HCT116 (cell line): ENCODE measurements at regions not wholly inside any gene's neighbourhood (a gene's known extent, or its start where the extent isn't known, plus 50 kb on each side); places are given as distances from the start of the nearest gene placed in this dataset.

ENCODE experiments used
- CTCF ChIP-seq, 3 experiments: fragments of 200-600 bp in 1 of 3; sonication (generic) in 1 of 3; IDR thresholded peaks in 2 of 3; conservative IDR thresholded peaks in 1 of 3; 2 replicates each; pipeline ENCODE4 v1.5.1; 2012 to 2017; ENCODE audit warnings: low read depth in 2 of 3, low read length in 2 of 3, antibody characterized with exemption in 1 of 3, borderline replicate concordance in 1 of 3, control low read depth in 1 of 3, mild to moderate bottlenecking in 1 of 3, mixed read lengths in 1 of 3, mixed run types in 1 of 3, moderate library complexity in 1 of 3; ENCODE audit not compliant: insufficient read depth in 1 of 3
- EGR1 ChIP-seq: IDR thresholded peaks from 2 replicates; pipeline ENCODE4 v1.6.1; 2012; ENCODE audit warnings: low read depth
- EZH2 ChIP-seq: fragments of 200-600 bp; sonication (generic); IDR thresholded peaks from 2 replicates; pipeline ENCODE4 v1.6.1; 2017; ENCODE audit warnings: antibody characterized with exemption, mixed run types
- POLR2A ChIP-seq: IDR thresholded peaks from 2 replicates; pipeline ENCODE4 v1.7.0; 2011; ENCODE audit warnings: borderline replicate concordance; ENCODE audit not compliant: insufficient read depth, insufficient read length; ENCODE audit errors: extremely low read depth
- POLR2AphosphoS5 ChIP-seq: IDR thresholded peaks from 2 replicates; pipeline ENCODE4 v1.6.1; 2011; ENCODE audit warnings: mild to moderate bottlenecking, low read depth, low read length, moderate library complexity
- RAD21 ChIP-seq: IDR thresholded peaks from 2 replicates; pipeline ENCODE4 v1.6.1; 2012; ENCODE audit warnings: low read depth, mild to moderate bottlenecking
- REST ChIP-seq: IDR thresholded peaks from 2 replicates; pipeline ENCODE4 v1.6.1; 2012; ENCODE audit warnings: low read depth
- SIN3A ChIP-seq: IDR thresholded peaks from 2 replicates; pipeline ENCODE4 v1.6.1; 2012; ENCODE audit warnings: low read depth
- SRF ChIP-seq: IDR thresholded peaks from 2 replicates; pipeline ENCODE4 v1.6.1; 2012; ENCODE audit warnings: low read depth
- YY1 ChIP-seq: IDR thresholded peaks from 2 replicates; pipeline ENCODE4 v1.6.1; 2011; ENCODE audit warnings: low read length, low read depth, moderate library complexity, mild to moderate bottlenecking; ENCODE audit not compliant: insufficient replicate concordance; ENCODE audit errors: extremely low read depth
- ZBTB33 ChIP-seq: IDR thresholded peaks from 2 replicates; pipeline ENCODE4 v1.6.1; 2011; ENCODE audit warnings: mild to moderate bottlenecking, low read length, moderate library complexity; ENCODE audit not compliant: insufficient replicate concordance; ENCODE audit errors: extremely low read depth

GRCh38 chr19:28794301-28794700 is 418.6 kb downstream of the UQCRFS1 start:
- TF ChIP-seq EZH2: no peak
- no peak for TF ChIP-seq CTCF (IDR thresholded peaks at IDR 0.05 in 2 of 3, conservative IDR thresholded peaks at IDR 0.05 in 1 of 3; ENCODE audit: borderline replicate concordance in 1 of 3, insufficient read depth in 1 of 3, low read depth in 2 of 3, low read length in 2 of 3)
- TF ChIP-seq RAD21: no peak
- TF ChIP-seq POLR2A: no peak
- TF ChIP-seq POLR2AphosphoS5: no peak
- TF ChIP-seq SRF: no peak
- TF ChIP-seq REST: no peak
- TF ChIP-seq ZBTB33: no peak
- TF ChIP-seq YY1: no peak
- no peak for TF ChIP-seq EGR1
- no peak for TF ChIP-seq SIN3A
